K562 (cell line): ENCODE measurements at regions not wholly inside any gene's neighbourhood (a gene's known extent, or its start where the extent isn't known, plus 50 kb on each side); places are given as distances from the start of the nearest gene placed in this dataset.

Source experiments
- ATAC-seq: fragments of 200-7000 bp; cut with Tn5 transposase; 3 replicates; pipeline ENCODE4 v1.9.1; 2020; ENCODE audit warnings: moderate library complexity
- BruUV-seq: library from RNA; stranded (reverse); fragments of 400-500 nt; replicated peaks from 2 replicates; lab custom pipeline; 2021; lab: Mats Ljungman, UMichigan
- CTCF ChIA-PET: fragments of 300-600 bp; formaldehyde crosslinking; extraction: SDS; loops from one replicate; lab custom pipeline; 2021; ENCODE audit warnings: low intra/inter-chr PET ratio; lab: Yijun Ruan, JAX
- POLR2A ChIA-PET: fragments of 300-600, 350-650 bp; sonication (Branson Sonifier 250); formaldehyde crosslinking; extraction: SDS; loops from one replicate; lab custom pipeline; 2021; ENCODE audit warnings: antibody characterized with exemption, inconsistent platforms; lab: Yijun Ruan, JAX
- DNase-seq, 4 experiments: peaks; one replicate each; pipeline versions ENCODE4 v3.0.0 to v3.0.0-alpha.2; 2011 to 2018; ENCODE audit warnings: low spot score in 3 of 4, mixed read lengths in 3 of 4; ENCODE audit errors: extremely low read depth in 1 of 4
- FAIRE-seq: peaks from 2 replicates; lab custom pipeline; 2011; peaks lifted over from hg19 to GRCh38; lab: Jason Lieb, UNC
- H2AFZ ChIP-seq: 2 replicates; pipeline ENCODE4 v1.6.0; 2011; ENCODE audit warnings: low read depth, low read length, control low read depth, inconsistent platforms
- H3K27ac ChIP-seq: fragments of 200-600 bp; 3 replicates; pipeline ENCODE4 v1.8.0; 2011; ENCODE audit warnings: low read depth, mild to moderate bottlenecking, control low read depth, inconsistent platforms, low read length, moderate library complexity, mixed read lengths; ENCODE audit errors: extremely low read depth
- H3K27me3 ChIP-seq, 2 experiments: fragments of 300-600 bp in 1 of 2; 2 replicates in 1 of 2; 3 replicates in 1 of 2; pipeline versions ENCODE4 v1.6.0 to v1.8.0; 2011; ENCODE audit warnings: inconsistent platforms in 2 of 2, low read length in 2 of 2, mild to moderate bottlenecking in 1 of 2, mixed read lengths in 1 of 2, moderate library complexity in 1 of 2; ENCODE audit not compliant: control insufficient read depth in 2 of 2, insufficient read depth in 2 of 2
- H3K36me3 ChIP-seq: fragments of 300-600 bp; 3 replicates; pipeline ENCODE4 v1.8.0; 2011; ENCODE audit warnings: mild to moderate bottlenecking, low read length, inconsistent platforms; ENCODE audit not compliant: control insufficient read depth, insufficient read depth
- H3K4me1 ChIP-seq, 2 experiments: fragments of 200-600 bp in 1 of 2; replicated peaks in 1 of 2; 2 replicates in 1 of 2; 3 replicates in 1 of 2; pipeline versions ENCODE4 v1.5.1 to v1.8.0; 2011; ENCODE audit warnings: inconsistent platforms in 2 of 2, low read length in 2 of 2, mild to moderate bottlenecking in 1 of 2, mixed read lengths in 1 of 2, moderate library complexity in 1 of 2; ENCODE audit not compliant: control insufficient read depth in 2 of 2, insufficient read depth in 2 of 2
- H3K4me2 ChIP-seq: 2 replicates; pipeline ENCODE4 v1.6.1; 2011; ENCODE audit warnings: low read length, control low read depth, inconsistent platforms, mixed read lengths; ENCODE audit not compliant: insufficient read depth
- H3K4me3 ChIP-seq: fragments of 200-600 bp; sonication (generic), shearing (Covaris generic); 2 replicates; pipeline ENCODE4 v1.5.1; 2016; ENCODE audit warnings: control low read depth, inconsistent platforms
- H3K79me2 ChIP-seq: fragments of 200-600 bp; 3 replicates; pipeline ENCODE4 v1.8.0; 2011; ENCODE audit warnings: low read length, inconsistent platforms; ENCODE audit not compliant: control insufficient read depth, insufficient read depth
- H3K9ac ChIP-seq, 2 experiments: 2 replicates each; pipeline versions ENCODE4 v1.6.0 to v1.6.1; 2011; ENCODE audit warnings: low read depth in 2 of 2, low read length in 2 of 2, control low read depth in 1 of 2, inconsistent platforms in 1 of 2, mild to moderate bottlenecking in 1 of 2, mixed read lengths in 1 of 2; ENCODE audit not compliant: insufficient read depth in 1 of 2
- H3K9me1 ChIP-seq: one replicate; pipeline ENCODE4 v1.6.0; 2011; ENCODE audit warnings: inconsistent platforms, mild to moderate bottlenecking, low read length, moderate library complexity; ENCODE audit not compliant: control insufficient read depth, insufficient read depth
- H3K9me3 ChIP-seq: replicated peaks from 2 replicates; pipeline ENCODE4 v1.5.1; 2011; ENCODE audit warnings: low read depth, low read length, inconsistent platforms; ENCODE audit not compliant: control insufficient read depth, insufficient read depth
- H4K20me1 ChIP-seq: replicated peaks from 2 replicates; pipeline ENCODE4 v1.6.1; 2011; ENCODE audit warnings: low read length, inconsistent platforms, mixed read lengths; ENCODE audit not compliant: control insufficient read depth, insufficient read depth
- ATF7 ChIP-seq: fragments of 450-650 bp; IDR thresholded peaks from 2 replicates; pipeline ENCODE4 v1.7.1; 2014; ENCODE audit warnings: mild to moderate bottlenecking, moderate library complexity
- BRCA1 ChIP-seq, 2 experiments: fragments of 450-650 bp in 1 of 2; sonication (generic) in 1 of 2; formaldehyde crosslinking in 1 of 2; IDR thresholded peaks; 2 replicates each; pipeline versions ENCODE4 v1.5.0 to v1.6.1; 2017 to 2020; ENCODE audit warnings: mild to moderate bottlenecking in 1 of 2, missing genetic modification reagents in 1 of 2
- CTCF ChIP-seq, 3 experiments: IDR thresholded peaks in 2 of 3; conservative IDR thresholded peaks in 1 of 3; 2 replicates each; pipeline ENCODE4 v1.5.1; 2011 to 2012; ENCODE audit warnings: low read length in 3 of 3, mild to moderate bottlenecking in 3 of 3, control low read depth in 2 of 3, improper control_type of control experiment in 1 of 3, inconsistent platforms in 1 of 3, low read depth in 1 of 3, mixed read lengths in 1 of 3, moderate library complexity in 1 of 3; ENCODE audit not compliant: insufficient read depth in 2 of 3
- ELF4 ChIP-seq: fragments of 450-650 bp; formaldehyde crosslinking; IDR thresholded peaks from 2 replicates; pipeline ENCODE4 v1.4.0; 2022; ENCODE audit warnings: missing genetic modification characterization
- FOS ChIP-seq: IDR thresholded peaks from 3 replicates; pipeline ENCODE4 v1.6.1; 2011; ENCODE audit not compliant: insufficient read length; ENCODE audit errors: extremely low read depth
- FOXK2 ChIP-seq, 2 experiments: fragments of 450-650 bp; IDR thresholded peaks in 1 of 2; conservative IDR thresholded peaks in 1 of 2; 2 replicates each; pipeline ENCODE4 v1.6.1; 2016; ENCODE audit warnings: low read depth in 2 of 2, mild to moderate bottlenecking in 1 of 2
- GABPA ChIP-seq: fragments of 200-800 bp; sonication (Bioruptor generic); conservative IDR thresholded peaks from 2 replicates; pipeline ENCODE4 v1.6.1; 2016; ENCODE audit warnings: low read depth, missing genetic modification characterization, missing compliant biosample characterization
- KDM5B ChIP-seq: fragments of 200-600 bp; sonication (generic); IDR thresholded peaks from 2 replicates; pipeline ENCODE4 v1.6.1; 2012; ENCODE audit warnings: low read depth, mild to moderate bottlenecking, moderate library complexity, low read length, control low read depth, inconsistent platforms; ENCODE audit not compliant: insufficient replicate concordance
- SREBF1 ChIP-seq: fragments of 150-350 bp; IDR thresholded peaks from 2 replicates; pipeline ENCODE4 v1.6.1; 2014; ENCODE audit warnings: antibody characterized with exemption, low read depth, low read length, borderline replicate concordance
- TEAD1 ChIP-seq, 2 experiments: fragments of 450-650 bp in 1 of 2; sonication (generic) in 1 of 2; formaldehyde crosslinking; IDR thresholded peaks; 2 replicates each; pipeline versions ENCODE4 v1.4.0 to v1.8.0; 2020 to 2022; ENCODE audit warnings: mild to moderate bottlenecking in 2 of 2, missing genetic modification reagents in 1 of 2
- ZBTB9 ChIP-seq: fragments of 450-650 bp; formaldehyde crosslinking; IDR thresholded peaks from 2 replicates; pipeline ENCODE4 v1.4.0; 2020; ENCODE audit warnings: mild to moderate bottlenecking, moderate library complexity
- ZNF551 ChIP-seq: fragments of 250-450 bp; sonication (Bioruptor Pico); IDR thresholded peaks from 2 replicates; pipeline ENCODE4 v1.5.0; 2021; ENCODE audit warnings: mild to moderate bottlenecking, moderate library complexity
- WGBS: fragments of 100-300 bp; shearing (Covaris generic); methylation state at CpG from one replicate; pipeline ENCODE4 v1.1.6; 2016; ENCODE audit warnings: low coverage, mixed read lengths; ENCODE audit not compliant: insufficient coverage; ENCODE audit errors: missing lambda C conversion rate; 5-methylcytosine and 5-hydroxymethylcytosine counted together
- in situ Hi-C: fragments of 300-500 bp; cut with MboI; formaldehyde crosslinking; loops from 4 replicates; pipeline ENCODE4 v1.15.0; 2018; ENCODE audit warnings: inconsistent platforms, mixed read lengths
- intact Hi-C: fragments of 100-400 bp; cut with micrococcal nuclease; formaldehyde crosslinking; loops from 2 replicates; pipeline ENCODE4 v1.14.2; 2022

GRCh38 chr5:106277540-106278096, 1393.1 kb downstream of the EFNA5 start:
- intact Hi-C loops (no loop called here), in situ Hi-C loops (no loop called here)
- no peak for ATAC-seq
- POLR2A ChIA-PET, result no interaction called here
- CTCF ChIA-PET, result no interaction called here
- Histone ChIP-seq H3K36me3 (no peaks in the 10 kb centered on the region), H3K4me3 (no peak overlapping the region), H3K4me1 (no peaks in the 10 kb centered on the region), H3K79me2 (no peaks in the 10 kb centered on the region), H3K9ac (no peak overlapping the region), H3K27me3 (no peaks in the 10 kb centered on the region), H2AFZ (no peak overlapping the region), H3K27ac (no peak overlapping the region), H3K9me1 (no peaks in the 10 kb centered on the region), H3K9me3 (no peaks in the 10 kb centered on the region), H3K4me2 (no peak overlapping the region), H4K20me1 (no peaks in the 10 kb centered on the region)
- 2% methylated on average over 3 of the region's 3 CpGs for WGBS
- no peak for FAIRE-seq
- no TSS peak for BruUV-seq
- no peak for DNase-seq
- TF ChIP-seq ELF4 (CRISPR knock-in tag) (no peak), TEAD1 (CRISPR knock-in tag; IDR thresholded peaks at IDR 0.05) (no peak), FOS (no peak), KDM5B (no peak), CTCF (IDR thresholded peaks at IDR 0.05 in 2 of 3, conservative IDR thresholded peaks at IDR 0.05 in 1 of 3; ENCODE audit: insufficient read depth in 2 of 3, low read depth in 1 of 3, low read length in 3 of 3) (no peak), ATF7 (no peak), ZNF551 (CRISPR knock-in tag) (no peak), ZBTB9 (CRISPR knock-in tag) (no peak), GABPA (tag) (no peak), FOXK2 (conservative IDR thresholded peaks at IDR 0.05 in 1 of 2, IDR thresholded peaks at IDR 0.05 in 1 of 2; ENCODE audit: low read depth in 2 of 2) (no peak), BRCA1 (IDR thresholded peaks at IDR 0.05) (no peak), BRCA1 (CRISPR knock-in tag; IDR thresholded peaks at IDR 0.05) (no peak), SREBF1 (no peak)
